ENCODE measurements at regions not wholly inside any gene's neighbourhood (a gene's known extent, or its start where the extent isn't known, plus 50 kb on each side); places are given as distances from the start of the nearest gene placed in this dataset.

GRCh38 chr10:130780763-130781162 lies 530.8 kb downstream of the TCERG1L start:
- TF ChIP-seq EZH2 (IDR thresholded peaks at IDR 0.05; ENCODE audit: insufficient read depth, poor library complexity, severe bottlenecking): no peak
- no peak for TF ChIP-seq EZH2phosphoT487 (IDR thresholded peaks at IDR 0.05; ENCODE audit: insufficient read depth, low read depth)

Data from GM23248 (cell line).